A673 (cell line): ENCODE measurements at regions not wholly inside any gene's neighbourhood (a gene's known extent, or its start where the extent isn't known, plus 50 kb on each side); places are given as distances from the start of the nearest gene placed in this dataset.

ENCODE experiments used
- BruUV-seq: library from RNA; stranded (reverse); fragments of 400-500 nt; replicated peaks from 2 replicates; lab custom pipeline; 2021; lab: Mats Ljungman, UMichigan
- CTCF ChIA-PET: fragments of 300-600 bp; sonication (Branson Sonifier 250); formaldehyde crosslinking; loops from one replicate; lab custom pipeline; 2022; ENCODE audit warnings: antibody characterized with exemption; lab: Charles Lee
- POLR2A ChIA-PET: fragments of 300-600 bp; sonication (Branson Sonifier 250); formaldehyde crosslinking; loops from one replicate; lab custom pipeline; 2022; ENCODE audit warnings: antibody characterized with exemption; ENCODE audit not compliant: low non-redundant PET; lab: Charles Lee
- DNase-seq: peaks from one replicate; pipeline ENCODE4 v3.0.0-alpha.2; 2015; ENCODE audit warnings: low spot score
- H3K27ac ChIP-seq: fragments of 200-600 bp; sonication (generic); 2 replicates; pipeline ENCODE4 v1.5.1; 2016; ENCODE audit warnings: mixed run types, low read depth, mild to moderate bottlenecking, mixed read lengths, antibody characterized with exemption, low read length; ENCODE audit not compliant: poor library complexity, severe bottlenecking
- H3K27me3 ChIP-seq: fragments of 200-600 bp; sonication (generic); replicated peaks from 2 replicates; pipeline ENCODE4 v1.6.1; 2017; ENCODE audit warnings: mixed run types, low read depth, mild to moderate bottlenecking, mixed read lengths, antibody characterized with exemption, low read length; ENCODE audit not compliant: insufficient read depth, poor library complexity
- H3K36me3 ChIP-seq: fragments of 200-600 bp; sonication (generic); 2 replicates; pipeline ENCODE4 v1.6.1; 2016; ENCODE audit warnings: mixed run types, mild to moderate bottlenecking, mixed read lengths, antibody characterized with exemption, low read length; ENCODE audit not compliant: insufficient read depth, poor library complexity, severe bottlenecking
- H3K4me1 ChIP-seq: fragments of 200-600 bp; sonication (generic); 2 replicates; pipeline ENCODE4 v1.6.1; 2017; ENCODE audit warnings: mixed run types, mild to moderate bottlenecking, mixed read lengths, antibody characterized with exemption, low read length; ENCODE audit not compliant: insufficient read depth, poor library complexity, severe bottlenecking
- H3K4me3 ChIP-seq: fragments of 200-600 bp; sonication (generic); 2 replicates; pipeline ENCODE4 v1.5.1; 2016; ENCODE audit warnings: low read depth, mixed run types, mild to moderate bottlenecking, mixed read lengths, low read length; ENCODE audit not compliant: poor library complexity, severe bottlenecking
- H3K9me3 ChIP-seq: fragments of 200-600 bp; sonication (generic); 2 replicates; pipeline ENCODE4 v1.6.1; 2016; ENCODE audit warnings: mixed run types, low read depth, mild to moderate bottlenecking, mixed read lengths, antibody characterized with exemption, low read length; ENCODE audit not compliant: poor library complexity, severe bottlenecking
- CTCF ChIP-seq: fragments of 300-800, 200-600 bp; sonication (generic); conservative IDR thresholded peaks from 2 replicates; pipeline ENCODE4 v1.5.1; 2017; ENCODE audit warnings: low read depth, mild to moderate bottlenecking, antibody characterized with exemption, low read length, moderate library complexity, mixed read lengths
- EZH2 ChIP-seq: fragments of 200-600 bp; sonication (generic); IDR thresholded peaks from 2 replicates; pipeline ENCODE4 v1.6.1; 2017; ENCODE audit warnings: borderline replicate concordance, low read depth, mild to moderate bottlenecking, mixed read lengths, antibody characterized with exemption, low read length; ENCODE audit not compliant: poor library complexity, severe bottlenecking
- intact Hi-C: fragments of 100-400 bp; cut with micrococcal nuclease; formaldehyde crosslinking; loops from one replicate; pipeline ENCODE4 v1.10.0; 2022; ENCODE audit not compliant: unreplicated experiment

GRCh38 chr9:7960320-7961050, 160.9 kb upstream of the DMAC1 start:
- DNase-seq = no peak
- Histone ChIP-seq H3K27me3 (no peaks in the 10 kb centered on the region), H3K9me3 (no peaks in the 10 kb centered on the region), H3K27ac (no peak overlapping the region), H3K4me1 (no peaks in the 10 kb centered on the region), H3K36me3 (no peaks in the 10 kb centered on the region), H3K4me3 (no peak overlapping the region)
- ChIA-PET CTCF (no interaction called here), POLR2A (no interaction called here)
- no TSS peak for BruUV-seq
- no peak for TF ChIP-seq EZH2
- no peak for TF ChIP-seq CTCF
- intact Hi-C loops = no loop called here

GRCh38 chr9:7957803-7958202, 158.2 kb upstream of the DMAC1 start:
- BruUV-seq = no TSS peak
- no peaks in the 10 kb centered on the region for H3K9me3 ChIP-seq
- H3K27ac ChIP-seq = no peak overlapping the region
- intact Hi-C loops = no loop called here
- H3K4me1 ChIP-seq = no peaks in the 10 kb centered on the region
- no peaks in the 10 kb centered on the region for H3K27me3 ChIP-seq
- ChIA-PET CTCF (no interaction called here), POLR2A (no interaction called here)
- no peaks in the 10 kb centered on the region for H3K36me3 ChIP-seq
- no peak for DNase-seq
- no peak overlapping the region for H3K4me3 ChIP-seq
- no peak for TF ChIP-seq EZH2
- TF ChIP-seq CTCF = no peak

- no peaks in the 10 kb centered on the region for H3K36me3 ChIP-seq
- BruUV-seq = no TSS peak
- TF ChIP-seq CTCF = no peak
- TF ChIP-seq EZH2 = no peak
- H3K4me1 ChIP-seq = no peaks in the 10 kb centered on the region
- DNase-seq = no peak
- ChIA-PET CTCF (no interaction called here), POLR2A (no interaction called here)
- H3K9me3 ChIP-seq = peaks cover 3% of the 10 kb centered on the region
- H3K27me3 ChIP-seq = no peaks in the 10 kb centered on the region
- intact Hi-C loops = no loop called here
- no peak overlapping the region for H3K27ac ChIP-seq
- H3K4me3 ChIP-seq = no peak overlapping the region
Measured at GRCh38 chr9:7947577-7947976, 148.0 kb upstream of the DMAC1 start.
